A673 (cell line): ENCODE measurements at regions not wholly inside any gene's neighbourhood (a gene's known extent, or its start where the extent isn't known, plus 50 kb on each side); places are given as distances from the start of the nearest gene placed in this dataset.

Experiments
- EZH2 ChIP-seq: fragments of 200-600 bp; sonication (generic); IDR thresholded peaks from 2 replicates; pipeline ENCODE4 v1.6.1; 2017; ENCODE audit warnings: borderline replicate concordance, low read depth, mild to moderate bottlenecking, mixed read lengths, antibody characterized with exemption, low read length; ENCODE audit not compliant: poor library complexity, severe bottlenecking
- TF ChIP-seq, protein P1 (sequence below): fragments of 300-800, 200-600 bp; sonication (generic); conservative IDR thresholded peaks from 2 replicates; pipeline ENCODE4 v1.5.1; 2017; ENCODE audit warnings: low read depth, mild to moderate bottlenecking, antibody characterized with exemption, low read length, moderate library complexity, mixed read lengths

DNA sequence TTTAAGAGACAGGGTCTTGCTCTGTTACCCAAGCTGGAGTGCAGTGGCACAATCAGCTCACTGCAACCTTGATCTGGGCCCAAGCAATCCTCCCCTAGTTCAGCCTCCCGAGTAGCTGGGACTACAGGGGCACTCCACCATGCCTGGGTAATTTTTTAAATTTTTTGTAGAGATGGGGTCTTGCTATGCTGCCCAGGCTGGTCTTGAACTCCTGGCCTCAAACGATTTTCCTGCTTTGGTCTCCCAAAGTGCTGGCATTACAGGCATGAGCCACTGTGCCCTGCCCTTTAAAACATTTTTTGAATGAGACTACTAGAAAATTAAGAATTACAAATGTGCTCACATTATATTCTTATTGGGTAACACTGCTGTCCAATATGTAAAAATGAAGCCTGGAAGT is 161.7 kb upstream of the FAM20A start:
- TF ChIP-seq, protein P1, sequence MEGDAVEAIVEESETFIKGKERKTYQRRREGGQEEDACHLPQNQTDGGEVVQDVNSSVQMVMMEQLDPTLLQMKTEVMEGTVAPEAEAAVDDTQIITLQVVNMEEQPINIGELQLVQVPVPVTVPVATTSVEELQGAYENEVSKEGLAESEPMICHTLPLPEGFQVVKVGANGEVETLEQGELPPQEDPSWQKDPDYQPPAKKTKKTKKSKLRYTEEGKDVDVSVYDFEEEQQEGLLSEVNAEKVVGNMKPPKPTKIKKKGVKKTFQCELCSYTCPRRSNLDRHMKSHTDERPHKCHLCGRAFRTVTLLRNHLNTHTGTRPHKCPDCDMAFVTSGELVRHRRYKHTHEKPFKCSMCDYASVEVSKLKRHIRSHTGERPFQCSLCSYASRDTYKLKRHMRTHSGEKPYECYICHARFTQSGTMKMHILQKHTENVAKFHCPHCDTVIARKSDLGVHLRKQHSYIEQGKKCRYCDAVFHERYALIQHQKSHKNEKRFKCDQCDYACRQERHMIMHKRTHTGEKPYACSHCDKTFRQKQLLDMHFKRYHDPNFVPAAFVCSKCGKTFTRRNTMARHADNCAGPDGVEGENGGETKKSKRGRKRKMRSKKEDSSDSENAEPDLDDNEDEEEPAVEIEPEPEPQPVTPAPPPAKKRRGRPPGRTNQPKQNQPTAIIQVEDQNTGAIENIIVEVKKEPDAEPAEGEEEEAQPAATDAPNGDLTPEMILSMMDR = no peak
- TF ChIP-seq EZH2 = no peak
